Skeletal muscle cell (primary cell): ENCODE measurements at regions not wholly inside any gene's neighbourhood (a gene's known extent, or its start where the extent isn't known, plus 50 kb on each side); places are given as distances from the start of the nearest gene placed in this dataset.
A peak's percentile ranks its signal among the peaks of the same experiment; 100 is the strongest.

Experiments
- DNase-seq: peaks from one replicate; pipeline ENCODE4 v3.0.0-alpha.2; 2010; ENCODE audit warnings: low read depth
- H3K4me3 ChIP-seq: 2 replicates; pipeline ENCODE4 v1.5.1; 2011; ENCODE audit warnings: low read depth, mild to moderate bottlenecking, control low read depth, low read length, moderate library complexity

DNA sequence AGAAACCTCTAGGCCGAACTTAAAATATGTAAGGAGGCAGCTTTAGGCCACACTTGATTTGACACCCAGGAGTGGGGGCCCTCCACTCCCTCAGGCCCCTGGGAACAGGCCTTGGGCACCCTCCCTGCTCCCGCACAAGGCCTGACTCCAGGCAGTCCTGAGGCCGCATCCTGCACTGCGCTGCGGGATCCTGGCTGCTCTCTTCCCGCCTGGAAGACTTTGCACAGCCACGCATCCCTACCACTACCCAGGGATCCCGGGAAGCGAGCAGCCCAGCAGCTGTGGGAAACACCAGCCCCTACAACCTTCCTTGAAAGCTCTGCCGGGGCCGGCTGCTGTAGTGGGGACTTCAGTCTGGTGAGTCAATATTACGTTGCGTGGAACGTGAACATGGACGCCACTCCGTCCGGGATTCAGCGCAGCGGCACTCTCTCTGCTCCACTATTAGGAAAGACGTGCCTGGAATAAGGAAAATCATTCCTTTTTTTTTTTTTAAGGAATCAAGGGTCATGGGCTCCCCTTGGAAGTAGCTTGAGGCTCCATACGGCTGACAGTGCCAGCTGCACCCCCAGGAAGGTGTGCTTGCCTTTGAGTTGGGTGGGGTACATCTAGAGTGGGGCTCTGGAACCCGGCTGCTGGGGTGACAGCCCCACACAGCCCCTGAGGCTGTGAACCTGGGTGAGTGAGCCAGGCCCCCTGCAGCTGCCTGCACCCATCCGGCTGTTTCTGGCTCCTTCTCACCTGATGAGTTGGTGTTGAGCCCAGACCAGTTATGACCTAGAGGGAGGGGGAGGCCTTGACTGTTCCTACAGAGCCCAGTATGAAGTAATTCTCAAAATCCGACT, 119.2 kb upstream of the TMEM18 start:
- no peak overlapping the region for H3K4me3 ChIP-seq
- no peak for DNase-seq

DNA sequence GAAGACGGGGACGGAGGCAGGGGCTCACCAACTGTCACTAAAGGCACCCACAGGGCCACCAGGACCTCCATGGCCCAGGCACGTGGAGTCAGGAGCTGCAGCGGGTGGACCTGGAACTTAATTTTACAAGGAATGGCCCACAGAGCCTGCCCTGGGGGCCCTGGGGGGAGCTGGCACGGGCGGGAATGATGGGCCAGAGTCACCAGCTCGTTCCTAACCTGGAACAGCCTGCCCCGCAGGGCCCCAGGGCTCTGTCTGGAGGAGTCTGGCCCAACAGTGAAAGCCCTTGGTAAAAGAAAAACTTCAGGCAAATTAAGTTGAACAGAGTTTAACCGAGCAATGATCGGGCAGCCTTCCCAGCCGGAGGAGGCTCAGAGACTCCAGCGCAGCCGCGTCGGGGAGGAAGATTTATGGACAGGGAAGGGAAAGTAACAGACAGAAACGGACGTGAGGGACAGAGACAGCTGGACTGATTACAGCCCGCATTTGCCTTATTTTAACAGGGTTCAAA, 118.4 kb upstream of the TMEM18 start:
- H3K4me3 ChIP-seq = no peak overlapping the region
- peak; percentile 13 for DNase-seq

DNA sequence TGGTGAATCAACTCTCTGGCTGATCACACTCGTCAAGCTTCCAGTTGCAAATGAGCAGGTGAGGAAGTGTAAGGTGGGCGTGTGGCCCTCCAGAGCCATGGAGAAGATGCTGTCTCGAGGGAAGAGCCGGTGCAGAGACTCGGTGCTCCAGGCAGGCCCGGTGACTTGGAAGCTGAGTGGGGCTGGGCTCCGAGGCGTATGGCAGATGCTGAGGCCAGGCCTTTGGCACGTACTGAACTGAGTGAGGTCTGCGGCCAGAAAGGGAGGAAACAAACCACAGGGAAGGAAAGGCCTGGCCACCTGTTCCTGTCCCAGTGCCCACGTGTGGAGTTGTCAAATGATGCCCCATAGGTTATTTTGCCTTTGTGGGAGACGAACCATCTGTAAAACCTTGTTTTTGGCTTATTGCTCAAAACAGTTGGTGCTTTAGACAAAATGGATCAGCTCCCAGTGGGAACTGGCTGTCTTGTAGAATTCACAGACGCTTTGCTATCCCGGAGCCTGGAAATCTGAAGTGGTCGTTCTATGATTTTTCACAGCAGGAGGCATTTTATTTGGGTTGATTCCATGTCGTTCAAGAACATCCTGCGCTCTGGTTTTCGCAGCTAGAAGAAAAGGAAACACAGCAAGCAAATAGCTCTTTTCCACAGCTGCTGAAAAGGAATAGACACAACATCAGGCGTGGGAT, 117.5 kb upstream of the TMEM18 start:
- peak; percentile 23 for DNase-seq
- no peak overlapping the region for H3K4me3 ChIP-seq

DNA sequence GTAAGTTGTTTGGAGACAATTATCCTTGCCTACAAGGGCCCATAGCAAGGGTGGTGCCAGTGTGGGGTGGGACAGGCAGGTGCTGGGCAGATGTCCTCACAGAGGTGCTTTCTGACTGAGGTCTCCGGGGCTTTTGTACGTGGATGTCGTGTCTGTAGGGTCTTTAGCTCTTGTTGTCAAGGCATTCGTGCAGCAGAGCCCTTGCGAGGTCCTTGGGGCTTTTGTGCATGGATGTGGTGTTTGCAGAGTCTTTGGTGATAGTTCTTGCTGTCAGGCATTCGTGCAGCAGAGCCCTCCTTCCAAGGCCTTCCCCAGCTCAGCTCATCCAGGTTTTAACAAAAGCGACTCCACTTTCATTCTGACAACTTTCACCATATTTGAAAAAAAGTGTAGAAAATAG, 116.0 kb upstream of the TMEM18 start:
- no peak for DNase-seq
- H3K4me3 ChIP-seq = no peak overlapping the region

DNA sequence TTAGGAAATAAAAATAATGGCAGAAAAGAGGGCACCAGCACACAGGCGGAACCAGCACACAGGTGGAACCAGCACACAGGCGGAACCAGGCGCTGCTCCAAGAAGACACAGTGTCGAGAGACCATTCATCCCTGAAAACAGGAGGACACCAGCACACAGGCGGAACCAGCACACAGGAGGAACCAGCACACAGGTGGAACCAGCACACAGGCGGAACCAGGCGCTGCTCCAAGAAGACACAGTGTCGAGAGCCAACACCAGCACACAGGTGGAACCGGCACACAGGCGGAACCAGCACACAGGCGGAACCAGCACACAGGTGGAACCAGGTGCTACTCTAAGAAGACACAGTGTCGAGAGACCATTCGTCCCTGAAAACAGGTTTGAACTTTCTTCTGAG, 115.5 kb upstream of the TMEM18 start:
- DNase-seq = no peak
- H3K4me3 ChIP-seq = no peak overlapping the region

DNA sequence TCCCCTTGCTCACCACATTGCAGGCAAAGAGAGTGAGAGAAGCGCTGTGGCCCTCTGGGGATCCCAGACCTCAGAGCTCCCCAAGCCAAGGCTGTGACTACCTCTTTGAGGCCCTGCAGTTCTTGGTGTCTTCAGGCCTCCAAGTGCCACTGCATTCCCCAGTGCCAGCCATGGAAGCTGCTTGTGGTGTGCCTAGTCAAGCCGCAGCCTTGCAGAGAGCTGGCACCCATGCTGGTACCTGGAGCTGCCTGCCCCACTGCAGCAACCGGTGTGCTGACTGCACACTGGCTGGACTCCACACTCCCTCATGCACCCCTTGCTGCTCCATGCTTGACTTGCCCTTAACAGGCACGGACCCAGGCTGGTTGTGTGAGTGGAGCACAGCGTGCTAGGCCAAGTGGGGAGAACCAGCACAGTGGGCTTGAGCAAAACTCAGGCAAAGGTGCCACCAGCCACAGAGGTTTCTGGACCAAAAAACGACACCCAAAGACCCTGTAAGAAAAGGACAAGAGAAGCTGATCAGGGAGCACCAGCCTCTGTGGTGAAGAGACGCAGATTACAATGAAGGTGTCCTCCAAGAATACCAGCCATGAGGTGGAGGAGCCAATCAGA, 113.5 kb upstream of the TMEM18 start:
- DNase-seq = no peak
- no peak overlapping the region for H3K4me3 ChIP-seq

DNA sequence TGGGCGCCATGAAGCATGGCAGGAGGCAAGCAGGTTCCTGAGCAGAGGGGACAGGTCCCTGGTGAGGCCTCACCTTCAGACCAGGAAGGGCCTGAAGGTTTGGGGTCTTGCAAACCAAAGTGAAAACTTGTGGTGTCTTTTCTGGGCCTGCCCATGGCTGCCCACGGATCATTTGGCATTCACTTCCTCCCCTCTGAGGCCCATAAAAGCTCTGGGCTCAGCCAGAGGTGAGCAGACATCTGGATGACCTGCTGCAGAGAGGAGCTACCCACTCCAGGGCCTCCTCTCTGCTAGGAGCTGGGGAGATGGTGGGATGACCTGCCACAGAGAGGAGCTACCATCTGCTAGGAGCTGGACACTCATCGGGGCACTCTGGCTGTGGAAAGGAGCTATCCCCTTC, 112.9 kb upstream of the TMEM18 start:
- DNase-seq = no peak
- H3K4me3 ChIP-seq = no peak overlapping the region

DNA sequence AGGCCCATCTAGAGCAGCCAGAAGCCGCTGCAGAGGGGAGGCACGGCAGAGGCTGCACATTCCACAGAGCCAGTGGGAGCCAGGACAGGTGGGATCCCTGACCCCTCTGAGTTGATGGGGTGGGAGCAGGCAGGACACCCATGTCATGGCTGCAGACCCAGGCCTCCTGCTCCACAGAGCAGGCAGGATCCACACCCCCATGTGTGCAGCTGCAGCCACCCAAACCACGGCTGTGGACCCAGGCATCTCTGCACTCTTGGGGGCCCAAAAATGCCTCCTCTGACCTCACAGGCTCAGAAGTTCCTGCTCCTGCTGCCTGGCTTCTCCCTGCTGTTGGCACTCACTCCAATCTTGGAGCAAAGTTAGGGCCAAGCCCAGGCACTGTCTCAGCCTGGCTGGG, 112.3 kb upstream of the TMEM18 start:
- H3K4me3 ChIP-seq = no peak overlapping the region
- DNase-seq = no peak

DNA sequence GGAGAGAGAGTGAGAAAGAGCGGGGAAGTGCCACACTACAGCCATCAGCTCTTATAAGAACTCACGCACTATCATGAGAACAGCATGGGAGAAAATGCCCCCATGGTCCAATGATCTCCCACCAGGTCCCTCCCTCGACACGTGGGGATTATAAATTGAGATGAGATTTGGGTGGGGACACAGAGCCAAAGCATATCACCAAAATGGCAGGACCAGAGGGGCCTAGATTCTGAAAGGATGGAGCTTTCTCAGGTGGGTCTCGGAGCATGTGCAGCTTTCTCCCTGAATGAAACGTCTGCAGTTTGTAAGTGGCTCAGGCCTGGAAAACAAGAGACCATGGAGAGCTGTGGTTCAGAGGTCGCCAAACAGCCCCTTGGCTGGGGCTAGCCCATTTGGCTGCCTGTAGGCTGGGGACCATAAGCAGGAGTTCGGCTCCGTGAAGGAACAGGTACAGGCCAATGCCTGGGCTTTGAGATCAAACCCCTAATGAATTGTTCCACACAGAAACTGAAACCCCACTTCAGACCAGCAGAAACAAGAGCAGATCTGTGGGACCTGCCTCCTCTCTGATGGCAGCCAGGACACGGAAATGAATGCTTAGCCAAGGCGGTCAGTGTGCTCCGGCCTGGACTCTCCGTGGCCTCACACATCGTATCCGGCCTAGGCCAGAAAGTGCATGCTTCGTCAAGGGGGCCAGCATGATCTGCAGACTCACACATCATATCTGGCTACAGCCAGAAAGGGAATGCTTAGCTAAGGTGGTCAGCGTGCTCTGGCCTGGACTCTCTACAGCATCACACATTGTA, 111.2 kb upstream of the TMEM18 start:
- DNase-seq = no peak

DNA sequence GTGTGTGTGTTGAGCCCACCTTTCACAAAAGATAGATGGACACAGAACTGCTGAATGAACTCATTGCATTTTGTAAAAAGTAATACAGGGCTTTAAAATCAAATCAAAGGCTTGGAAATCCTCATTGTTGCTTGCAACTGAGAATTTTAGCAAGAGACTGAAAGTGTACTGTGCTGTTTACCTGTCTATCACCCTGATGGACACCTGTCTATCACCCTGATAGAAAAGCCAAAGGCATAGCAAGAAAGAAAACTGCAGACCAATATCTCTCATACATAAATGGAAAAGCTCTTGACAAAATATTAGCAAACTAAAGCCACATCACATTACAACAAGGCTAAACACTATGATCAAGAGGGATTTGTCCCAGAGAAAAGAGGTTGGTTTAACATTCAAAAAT, 107.5 kb upstream of the TMEM18 start:
- H3K4me3 ChIP-seq = no peak overlapping the region
- no peak for DNase-seq

More for the DNA sequence above, 111.2 kb upstream of the TMEM18 start:
- no peak overlapping the region for H3K4me3 ChIP-seq

DNA sequence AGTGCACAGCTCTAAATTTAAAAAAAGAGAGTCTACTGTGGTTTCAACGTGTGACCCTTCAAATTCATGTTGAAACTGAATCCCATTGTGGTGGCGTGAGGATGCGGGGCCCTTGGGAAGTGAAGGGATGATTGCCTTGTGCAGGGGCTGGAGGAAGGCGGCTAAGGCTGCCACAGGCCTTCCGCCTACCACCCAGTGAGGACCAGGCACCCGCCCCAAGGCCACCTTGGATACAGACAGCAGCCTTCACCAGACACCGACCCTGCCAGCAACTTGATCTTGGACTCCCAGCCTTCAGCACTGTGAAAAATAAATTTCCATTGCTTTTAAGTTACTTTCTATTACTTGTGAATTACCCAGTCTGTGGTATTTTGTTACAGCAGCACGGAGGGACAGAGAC, 103.4 kb upstream of the TMEM18 start:
- no peak for DNase-seq
- H3K4me3 ChIP-seq = no peak overlapping the region

DNA sequence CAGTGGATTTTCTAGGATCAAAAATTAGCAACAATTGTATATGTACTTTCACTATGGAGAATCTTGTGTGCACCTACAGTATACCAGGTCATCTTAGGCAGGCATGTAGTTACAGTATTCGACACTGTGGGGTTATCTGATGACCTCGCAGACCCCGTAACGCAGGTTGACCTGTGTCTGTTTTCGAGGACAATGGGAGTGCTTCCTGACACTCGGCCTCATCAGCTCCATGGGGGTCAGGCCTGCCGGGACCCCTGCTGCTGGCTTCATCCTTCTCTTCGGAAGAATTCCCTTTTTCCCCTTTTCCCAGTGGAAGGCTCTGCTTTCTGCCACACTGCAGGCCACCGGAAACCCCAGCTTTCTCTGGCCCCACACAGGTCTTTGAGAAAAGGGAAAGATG, 102.8 kb upstream of the TMEM18 start:
- no peak for DNase-seq
- no peak overlapping the region for H3K4me3 ChIP-seq

DNA sequence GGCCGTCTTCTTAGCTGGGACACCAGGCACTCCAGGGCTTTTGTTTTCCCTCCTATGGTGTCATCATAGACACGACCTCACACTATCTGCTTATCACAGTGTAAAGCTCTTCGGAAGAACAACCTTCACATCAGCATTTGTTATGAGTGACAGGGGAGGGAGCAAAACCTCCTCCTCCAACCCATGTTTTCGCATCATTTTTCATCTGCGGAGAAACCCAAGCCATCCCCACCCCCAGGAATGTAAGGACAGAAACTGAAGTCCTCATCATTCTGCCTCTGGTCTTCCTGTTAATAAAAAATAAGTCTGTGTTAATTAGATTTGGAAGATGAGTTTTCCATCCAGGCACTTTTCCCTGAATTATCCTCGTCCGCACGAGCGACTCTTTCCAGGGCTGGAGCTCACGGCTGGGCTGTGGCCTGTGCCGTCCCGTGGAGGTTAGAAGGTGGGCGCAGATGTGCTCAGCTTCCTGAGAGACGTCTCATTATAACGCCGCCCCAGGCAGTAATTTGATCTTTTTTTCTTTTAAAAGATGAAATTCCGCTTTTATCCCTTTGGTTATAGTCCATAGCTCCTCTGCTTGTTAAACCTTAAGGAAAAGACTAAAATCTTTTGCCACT, 101.6 kb upstream of the TMEM18 start:
- no peak overlapping the region for H3K4me3 ChIP-seq
- no peak for DNase-seq

DNA sequence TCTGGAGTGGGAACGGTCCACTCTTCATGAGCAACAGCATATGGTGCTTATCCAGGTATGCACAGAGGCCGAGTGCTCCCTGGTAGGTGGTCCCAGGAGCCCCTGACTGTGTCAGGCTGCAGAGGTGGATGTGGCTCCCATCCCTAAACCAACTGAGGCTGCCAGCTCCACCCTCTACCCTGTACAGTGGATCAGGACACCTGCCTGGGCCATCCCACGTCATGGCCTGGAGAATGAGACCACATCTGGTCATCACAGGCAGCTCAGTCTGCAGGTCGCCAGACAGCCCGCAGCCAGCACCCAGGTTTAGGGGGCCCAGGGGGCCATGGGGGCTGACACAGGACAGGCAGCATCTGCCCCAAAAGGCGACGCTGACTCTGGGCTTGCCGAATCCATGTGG, 100.3 kb upstream of the TMEM18 start:
- no peak overlapping the region for H3K4me3 ChIP-seq
- no peak for DNase-seq

DNA sequence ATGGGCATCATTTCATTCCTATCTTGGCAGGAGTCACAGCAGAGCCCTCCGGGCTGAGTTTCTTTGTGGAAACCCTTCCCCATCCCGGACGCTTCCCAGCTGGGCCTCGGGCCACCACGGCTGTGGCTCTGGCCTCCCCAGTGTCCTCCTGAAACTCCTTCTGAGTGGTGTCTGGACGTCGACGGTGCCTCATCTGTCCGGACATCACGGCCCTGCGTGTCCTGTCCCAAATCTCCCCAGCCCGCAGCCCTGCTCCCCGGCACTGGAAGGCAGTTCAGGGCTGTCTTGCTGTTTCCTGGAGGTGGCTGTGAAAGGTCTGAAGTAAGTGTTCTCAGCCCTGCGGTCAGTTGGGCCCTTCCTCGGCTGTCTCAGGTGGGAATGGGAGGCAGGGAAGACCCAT, 99.8 kb upstream of the TMEM18 start:
- no peak overlapping the region for H3K4me3 ChIP-seq
- DNase-seq = no peak

DNA sequence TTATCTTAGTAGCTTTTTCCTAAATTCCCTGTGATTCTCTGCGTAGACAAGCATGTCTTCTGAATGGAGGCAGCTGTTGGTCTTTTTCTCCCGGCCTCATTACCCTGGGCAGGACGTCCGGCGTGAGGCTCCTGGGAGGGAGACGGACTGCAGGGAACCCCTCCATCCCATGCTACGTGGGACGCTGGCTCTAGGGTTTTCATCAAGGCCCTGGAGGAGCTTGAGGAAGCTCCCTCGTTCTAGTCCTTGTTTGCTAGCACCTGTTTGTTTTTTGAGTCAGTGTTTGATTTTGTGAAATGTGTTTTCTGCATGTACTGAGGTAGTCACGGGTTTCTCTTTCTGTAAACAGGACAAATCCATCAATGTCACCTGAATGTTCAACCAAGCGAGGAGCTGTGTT, 99.3 kb upstream of the TMEM18 start:
- H3K4me3 ChIP-seq = no peak overlapping the region
- DNase-seq = no peak

DNA sequence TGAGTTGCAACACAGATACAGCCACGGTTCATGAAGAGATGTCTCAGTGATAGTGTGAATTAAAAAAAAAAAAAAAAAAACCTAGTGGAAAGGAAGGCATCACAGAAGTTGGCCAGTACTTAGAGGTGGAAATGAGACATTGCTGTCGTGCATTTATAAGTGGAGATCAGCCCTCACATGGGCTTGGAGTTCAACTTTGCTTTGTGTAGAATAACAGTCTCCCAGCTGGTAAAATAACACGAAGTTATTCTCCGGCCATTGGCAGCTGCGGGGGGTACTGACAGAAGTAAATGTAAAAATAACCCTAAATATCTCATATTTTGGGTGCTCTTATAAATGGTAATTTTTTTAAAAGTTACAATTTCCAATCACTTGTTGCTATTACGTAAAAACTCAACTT, 98.8 kb upstream of the TMEM18 start:
- no peak for DNase-seq
- H3K4me3 ChIP-seq = no peak overlapping the region

DNA sequence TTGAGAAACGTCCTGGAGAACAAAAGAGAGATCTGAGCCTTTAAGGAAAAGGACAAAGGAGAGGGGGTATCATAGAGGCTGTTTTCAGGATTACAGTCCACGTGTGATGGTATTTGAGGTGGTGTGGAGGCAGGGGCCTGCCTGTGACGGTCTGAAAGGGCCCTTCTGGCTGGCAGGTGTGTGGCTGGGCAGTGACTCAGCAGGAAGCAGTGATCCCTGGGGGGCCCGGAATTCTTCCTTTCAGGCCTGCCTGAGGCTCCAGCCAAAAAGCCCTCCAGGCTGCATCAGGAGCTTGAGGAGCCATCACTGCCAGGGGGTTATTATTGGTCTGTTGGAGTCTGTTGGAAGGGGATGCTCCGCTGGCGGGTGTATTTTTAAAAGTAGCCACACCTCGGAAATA, 97.2 kb upstream of the TMEM18 start:
- DNase-seq = no peak
- no peak overlapping the region for H3K4me3 ChIP-seq
